Glutamatergic neuron (in vitro differentiated cells): ENCODE measurements at regions not wholly inside any gene's neighbourhood (a gene's known extent, or its start where the extent isn't known, plus 50 kb on each side); places are given as distances from the start of the nearest gene placed in this dataset.

Experiments
- DNase-seq: peaks from one replicate; pipeline ENCODE4 v3.0.0; 2022
- H3K27ac Mint-ChIP-seq: one replicate; pipeline ENCODE4 v1.8.0; 2020; ENCODE audit warnings: mild to moderate bottlenecking, mixed read lengths, inconsistent platforms; ENCODE audit not compliant: unreplicated experiment
- H3K27me3 Mint-ChIP-seq: one replicate; pipeline ENCODE4 v1.8.0; 2020; ENCODE audit warnings: mild to moderate bottlenecking, moderate library complexity, mixed read lengths, inconsistent platforms; ENCODE audit not compliant: unreplicated experiment
- H3K36me3 Mint-ChIP-seq: one replicate; pipeline ENCODE4 v1.8.0; 2020; ENCODE audit warnings: mild to moderate bottlenecking, mixed read lengths, inconsistent platforms; ENCODE audit not compliant: unreplicated experiment
- H3K4me1 Mint-ChIP-seq: one replicate; pipeline ENCODE4 v1.8.0; 2020; ENCODE audit warnings: mild to moderate bottlenecking, low read depth, mixed read lengths, inconsistent platforms; ENCODE audit not compliant: unreplicated experiment
- H3K4me3 Mint-ChIP-seq: one replicate; pipeline ENCODE4 v1.8.0; 2020; ENCODE audit warnings: mild to moderate bottlenecking, mixed read lengths, inconsistent platforms; ENCODE audit not compliant: unreplicated experiment
- H3K9me3 Mint-ChIP-seq: one replicate; pipeline ENCODE4 v1.8.0; 2020; ENCODE audit warnings: mild to moderate bottlenecking, moderate library complexity, mixed read lengths, inconsistent platforms; ENCODE audit not compliant: unreplicated experiment
- CTCF ChIP-seq: fragments of 200-600 bp; sonication (generic); IDR thresholded peaks from one replicate; pipeline ENCODE4 v1.5.0; 2021; ENCODE audit not compliant: partially characterized antibody, unreplicated experiment

DNA sequence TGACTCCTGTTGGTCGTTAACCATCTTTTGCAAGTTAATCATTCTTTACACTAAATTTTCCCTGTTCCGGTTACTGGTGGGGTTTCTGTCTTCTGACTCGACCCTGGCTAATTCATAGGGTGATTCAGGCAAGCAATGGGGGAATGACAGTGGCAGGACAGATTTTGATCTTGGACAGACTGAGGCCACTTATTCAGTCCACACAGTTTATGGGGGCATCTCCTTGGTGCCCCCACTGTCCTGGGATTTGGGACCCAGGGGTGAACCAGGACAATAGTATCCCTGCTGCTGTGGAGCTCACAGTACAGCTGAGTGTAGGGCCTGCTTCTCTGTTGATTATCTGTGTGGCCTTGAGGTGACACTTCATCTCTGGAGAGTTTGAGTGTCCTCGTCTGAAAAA lies 540.4 kb downstream of the MATN1 start:
- Mint-ChIP-seq H3K4me3 (no peak overlapping the region), H3K27ac (no peak overlapping the region), H3K9me3 (no peaks in the 10 kb centered on the region), H3K36me3 (peaks cover 4% of the 10 kb centered on the region), H3K4me1 (no peaks in the 10 kb centered on the region), H3K27me3 (peaks cover 6% of the 10 kb centered on the region)
- TF ChIP-seq CTCF: no peak
- no peak for DNase-seq

DNA sequence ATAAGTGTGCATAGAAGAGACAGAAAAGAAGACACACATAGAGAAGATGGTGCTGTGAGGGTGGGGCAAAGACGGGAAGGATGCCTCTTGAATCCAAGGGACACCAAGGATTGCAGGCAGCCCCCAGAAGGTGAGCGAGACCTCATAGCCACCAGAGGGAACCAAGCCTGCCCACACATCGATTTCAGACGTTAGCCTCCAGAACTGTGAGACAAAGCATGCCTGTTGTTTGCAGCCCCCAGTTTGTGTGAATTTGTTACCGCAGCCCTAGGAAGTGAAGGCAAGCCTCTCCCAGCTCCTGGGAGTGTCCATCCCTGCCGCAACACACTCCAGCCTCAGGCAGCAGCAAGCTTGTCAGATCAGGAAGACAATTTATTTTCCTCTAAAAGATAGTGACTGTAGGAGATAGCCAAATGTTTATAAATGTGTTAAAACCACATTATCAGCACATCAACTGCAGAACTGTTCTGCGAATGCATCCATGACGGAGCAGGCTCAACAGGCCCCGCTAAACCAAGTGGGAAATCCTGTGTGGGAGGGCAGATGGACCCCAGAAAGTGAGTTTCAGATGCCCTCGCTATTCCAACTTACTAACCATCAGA lies 543.3 kb downstream of the MATN1 start:
- Mint-ChIP-seq H3K36me3 (peaks cover 4% of the 10 kb centered on the region), H3K27ac (no peak overlapping the region), H3K4me1 (no peaks in the 10 kb centered on the region), H3K4me3 (no peak overlapping the region), H3K9me3 (no peaks in the 10 kb centered on the region), H3K27me3 (peaks cover 4% of the 10 kb centered on the region)
- TF ChIP-seq CTCF: no peak
- no peak for DNase-seq

DNA sequence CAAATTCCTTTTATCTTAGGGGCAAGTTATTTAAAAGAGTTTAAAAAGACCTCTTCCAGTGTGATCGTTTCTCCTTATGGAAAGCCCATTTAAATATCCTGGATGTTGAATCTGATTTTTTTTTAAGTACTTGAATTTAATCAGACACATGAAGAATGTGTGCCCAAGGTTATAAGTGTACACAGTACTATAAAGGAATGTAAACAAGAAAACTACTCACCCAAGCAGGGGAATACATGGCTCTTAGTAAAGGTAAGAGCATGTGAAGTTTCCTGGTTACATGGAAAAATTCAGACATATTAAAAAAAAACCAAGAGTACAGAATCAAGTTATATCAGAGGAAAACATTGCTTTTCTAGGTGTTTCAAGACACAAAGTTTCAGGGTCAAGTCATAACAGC lies 546.9 kb downstream of the MATN1 start:
- Mint-ChIP-seq H3K4me1 (peaks cover 19% of the 10 kb centered on the region), H3K4me3 (no peak overlapping the region), H3K36me3 (peaks cover 4% of the 10 kb centered on the region), H3K27ac (no peak overlapping the region), H3K27me3 (peaks cover 10% of the 10 kb centered on the region), H3K9me3 (peaks cover 7% of the 10 kb centered on the region)
- no peak for TF ChIP-seq CTCF
- no peak for DNase-seq

DNA sequence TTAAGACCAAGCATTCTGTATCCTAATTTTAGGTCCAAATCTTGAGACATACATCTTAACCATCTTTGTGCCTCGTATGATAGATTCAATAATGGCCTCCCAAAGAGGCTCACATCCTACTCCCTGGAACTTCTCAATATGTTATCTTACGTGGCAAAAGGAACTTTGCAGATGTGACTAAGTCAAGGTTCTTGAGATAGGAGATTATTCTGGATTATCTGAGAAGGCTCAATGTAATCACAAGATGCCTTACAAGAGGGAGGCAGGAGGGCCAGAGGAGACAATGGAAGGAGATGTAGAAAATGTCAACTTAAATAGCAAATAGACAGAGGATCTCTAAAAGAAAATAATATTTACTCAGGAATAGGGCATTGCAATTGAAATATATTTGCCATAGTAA lies 548.9 kb downstream of the MATN1 start:
- Mint-ChIP-seq H3K27ac (no peak overlapping the region), H3K4me1 (peaks cover 20% of the 10 kb centered on the region), H3K27me3 (peaks cover 8% of the 10 kb centered on the region)

More for the DNA sequence above, 548.9 kb downstream of the MATN1 start:
- H3K36me3 Mint-ChIP-seq: peaks cover 4% of the 10 kb centered on the region
- H3K9me3 Mint-ChIP-seq: peaks cover 8% of the 10 kb centered on the region
- no peak for TF ChIP-seq CTCF
- no peak overlapping the region for H3K4me3 Mint-ChIP-seq
- no peak for DNase-seq
